Esophagus squamous epithelium (tissue), 4 donors: ENCODE measurements at regions not wholly inside any gene's neighbourhood (a gene's known extent, or its start where the extent isn't known, plus 50 kb on each side); places are given as distances from the start of the nearest gene placed in this dataset.

Source experiments
- POLR2A ChIP-seq, 4 donors: fragments of 450-650 bp; IDR thresholded peaks; one replicate each; pipeline ENCODE4 v1.6.1; 2017; ENCODE audit warnings: antibody characterized with exemption in 4 of 4, mild to moderate bottlenecking in 4 of 4, moderate library complexity in 3 of 4
- TF ChIP-seq, protein P1 (sequence below), 6 experiments: fragments of 450-650 bp in 4 of 6; fragments of 200-600 bp in 2 of 6; sonication (generic) in 2 of 6; IDR thresholded peaks; one replicate each; pipeline ENCODE4 v1.5.1; 2016 to 2019; ENCODE audit warnings: antibody characterized with exemption in 6 of 6, mild to moderate bottlenecking in 4 of 6, moderate library complexity in 4 of 6

DNA sequence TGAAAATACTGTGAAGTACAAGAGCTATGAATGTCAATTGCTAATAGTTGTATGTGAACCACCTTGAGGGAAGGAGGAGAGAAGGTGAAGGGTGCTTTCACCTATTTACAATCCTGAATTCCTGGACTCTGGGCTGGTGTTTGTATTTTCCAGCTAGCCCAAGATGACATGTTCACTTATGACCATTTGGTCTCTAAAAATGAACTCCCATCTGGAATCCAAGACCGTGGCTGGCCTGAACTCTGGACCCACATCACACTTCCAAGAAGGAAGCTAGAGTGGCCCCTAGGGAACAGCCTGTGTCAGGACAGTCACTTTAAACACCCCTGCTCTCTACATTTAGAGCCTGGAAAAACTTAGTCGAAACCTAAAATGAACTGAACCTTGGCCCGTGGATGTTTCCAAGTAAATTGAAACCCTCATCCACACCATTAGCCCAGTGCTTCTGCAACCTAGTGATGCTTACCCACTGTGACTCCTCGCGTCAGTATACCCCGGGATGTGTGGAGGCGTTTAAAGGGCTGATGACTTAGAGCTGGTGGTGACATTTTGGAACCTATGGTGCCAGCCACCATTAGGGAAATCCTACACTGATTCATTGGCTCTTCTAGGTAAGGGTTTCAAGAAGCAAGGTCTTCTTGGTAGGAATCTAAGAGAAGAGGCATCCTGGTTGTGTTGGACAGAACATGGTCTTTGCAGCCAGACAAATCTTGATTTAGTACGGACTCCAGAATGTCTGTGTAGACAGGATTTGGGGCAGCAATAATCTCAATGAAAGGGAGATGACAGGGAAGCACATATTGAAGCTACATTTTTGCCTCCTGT is 171.5 kb upstream of the IRF2BP2 start:
- TF ChIP-seq, protein P1, sequence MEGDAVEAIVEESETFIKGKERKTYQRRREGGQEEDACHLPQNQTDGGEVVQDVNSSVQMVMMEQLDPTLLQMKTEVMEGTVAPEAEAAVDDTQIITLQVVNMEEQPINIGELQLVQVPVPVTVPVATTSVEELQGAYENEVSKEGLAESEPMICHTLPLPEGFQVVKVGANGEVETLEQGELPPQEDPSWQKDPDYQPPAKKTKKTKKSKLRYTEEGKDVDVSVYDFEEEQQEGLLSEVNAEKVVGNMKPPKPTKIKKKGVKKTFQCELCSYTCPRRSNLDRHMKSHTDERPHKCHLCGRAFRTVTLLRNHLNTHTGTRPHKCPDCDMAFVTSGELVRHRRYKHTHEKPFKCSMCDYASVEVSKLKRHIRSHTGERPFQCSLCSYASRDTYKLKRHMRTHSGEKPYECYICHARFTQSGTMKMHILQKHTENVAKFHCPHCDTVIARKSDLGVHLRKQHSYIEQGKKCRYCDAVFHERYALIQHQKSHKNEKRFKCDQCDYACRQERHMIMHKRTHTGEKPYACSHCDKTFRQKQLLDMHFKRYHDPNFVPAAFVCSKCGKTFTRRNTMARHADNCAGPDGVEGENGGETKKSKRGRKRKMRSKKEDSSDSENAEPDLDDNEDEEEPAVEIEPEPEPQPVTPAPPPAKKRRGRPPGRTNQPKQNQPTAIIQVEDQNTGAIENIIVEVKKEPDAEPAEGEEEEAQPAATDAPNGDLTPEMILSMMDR (IDR thresholded peaks at IDR 0.05) = no peak
- TF ChIP-seq POLR2A (IDR thresholded peaks at IDR 0.05) = no peak
